Spinal cord (tissue), 9 donors: ENCODE measurements at regions not wholly inside any gene's neighbourhood (a gene's known extent, or its start where the extent isn't known, plus 50 kb on each side); places are given as distances from the start of the nearest gene placed in this dataset.

Source experiments
- DNase-seq, 6 donors: peaks; one replicate each; pipeline versions ENCODE4 v3.0.0 to v3.0.0-alpha.2; 2013 to 2015; ENCODE audit warnings: low spot score in 6 of 6, low read depth in 4 of 6
- H3K27ac ChIP-seq: one replicate; pipeline ENCODE4 v1.5.1; 2013; ENCODE audit warnings: low read depth, low read length, control low read depth
- H3K27me3 ChIP-seq: one replicate; pipeline ENCODE4 v1.6.1; 2013; ENCODE audit warnings: low read length; ENCODE audit not compliant: control insufficient read depth, insufficient read depth
- H3K36me3 ChIP-seq: one replicate; pipeline ENCODE4 v1.6.1; 2013; ENCODE audit warnings: low read length; ENCODE audit not compliant: control insufficient read depth, insufficient read depth
- H3K4me1 ChIP-seq: one replicate; pipeline ENCODE4 v1.6.1; 2013; ENCODE audit warnings: low read length; ENCODE audit not compliant: control insufficient read depth, insufficient read depth
- H3K4me3 ChIP-seq: one replicate; pipeline ENCODE4 v1.5.1; 2013; ENCODE audit warnings: low read depth, low read length, control low read depth
- H3K9me3 ChIP-seq: one replicate; pipeline ENCODE4 v1.6.1; 2013; ENCODE audit warnings: low read length; ENCODE audit not compliant: control insufficient read depth, insufficient read depth
- WGBS: methylation state at CpG from one replicate; pipeline ENCODE4 v1.1.5; 2013; ENCODE audit warnings: missing lambda C conversion rate; ENCODE audit not compliant: insufficient coverage; 5-methylcytosine and 5-hydroxymethylcytosine counted together
- donor health status: healthy.

GRCh38 chr4:83780053-83780733 is 244.3 kb downstream of the GPAT3 start:
- DNase-seq: no peak
- Histone ChIP-seq H3K27ac (no peak overlapping the region), H3K4me3 (no peak overlapping the region), H3K9me3 (no peaks in the 10 kb centered on the region), H3K4me1 (no peaks in the 10 kb centered on the region), H3K27me3 (no peaks in the 10 kb centered on the region), H3K36me3 (no peaks in the 10 kb centered on the region)
- WGBS: 100% methylated on average over 1 of the region's 4 CpGs

- peak in 4 of 6 donors; percentile 4 to 89 (median 7) for DNase-seq
- no peak overlapping the region for H3K27ac ChIP-seq
- no peak overlapping the region for H3K4me3 ChIP-seq
- no peaks in the 10 kb centered on the region for H3K36me3 ChIP-seq
- 79% methylated on average over 9 of the region's 12 CpGs for WGBS
- no peaks in the 10 kb centered on the region for H3K9me3 ChIP-seq
- no peaks in the 10 kb centered on the region for H3K4me1 ChIP-seq
- H3K27me3 ChIP-seq: no peaks in the 10 kb centered on the region
Measured at GRCh38 chr4:83779103-83780052, 243.5 kb downstream of the GPAT3 start.

GRCh38 chr4:83772685-83773084 is 236.8 kb downstream of the GPAT3 start:
- H3K36me3 ChIP-seq: no peaks in the 10 kb centered on the region
- no peak overlapping the region for H3K4me3 ChIP-seq
- no peak for DNase-seq
- H3K4me1 ChIP-seq: no peaks in the 10 kb centered on the region
- H3K27ac ChIP-seq: no peak overlapping the region
- 70% methylated on average over 2 of the region's 2 CpGs for WGBS
- H3K27me3 ChIP-seq: no peaks in the 10 kb centered on the region
- no peaks in the 10 kb centered on the region for H3K9me3 ChIP-seq

GRCh38 chr4:83771113-83771705 is 235.3 kb downstream of the GPAT3 start:
- no peak overlapping the region for H3K4me3 ChIP-seq
- H3K4me1 ChIP-seq: no peaks in the 10 kb centered on the region
- WGBS: 0% methylated on average over 1 of the region's 2 CpGs
- no peaks in the 10 kb centered on the region for H3K27me3 ChIP-seq
- no peaks in the 10 kb centered on the region for H3K9me3 ChIP-seq
- H3K36me3 ChIP-seq: no peaks in the 10 kb centered on the region
- DNase-seq: peak in 5 of 6 donors; percentile 21 to 84 (median 35)
- H3K27ac ChIP-seq: no peak overlapping the region

GRCh38 chr4:83768146-83768545 is 232.2 kb downstream of the GPAT3 start:
- Histone ChIP-seq H3K27ac (no peak overlapping the region), H3K4me3 (no peak overlapping the region), H3K9me3 (no peaks in the 10 kb centered on the region), H3K27me3 (no peaks in the 10 kb centered on the region), H3K36me3 (no peaks in the 10 kb centered on the region), H3K4me1 (no peaks in the 10 kb centered on the region)
- 100% methylated on average over 1 of the region's 5 CpGs for WGBS
- DNase-seq: no peak

GRCh38 chr4:83767067-83767466 is 231.2 kb downstream of the GPAT3 start:
- Histone ChIP-seq H3K4me1 (no peaks in the 10 kb centered on the region), H3K9me3 (no peaks in the 10 kb centered on the region), H3K4me3 (no peak overlapping the region), H3K27me3 (no peaks in the 10 kb centered on the region), H3K27ac (no peak overlapping the region), H3K36me3 (no peaks in the 10 kb centered on the region)
- no CpG with 5 or more reads among the region's 2 CpGs for WGBS
- DNase-seq: no peak

GRCh38 chr4:83759611-83760010 is 223.7 kb downstream of the GPAT3 start:
- no peaks in the 10 kb centered on the region for H3K4me1 ChIP-seq
- no peak for DNase-seq
- 93% methylated on average over 5 of the region's 5 CpGs for WGBS

GRCh38 chr4:83758285-83758684 is 222.4 kb downstream of the GPAT3 start:
- WGBS: no CpG with 5 or more reads among the region's 1 CpG
- H3K9me3 ChIP-seq: no peaks in the 10 kb centered on the region
- DNase-seq: no peak
- no peak overlapping the region for H3K4me3 ChIP-seq
- no peaks in the 10 kb centered on the region for H3K4me1 ChIP-seq
- H3K36me3 ChIP-seq: no peaks in the 10 kb centered on the region
- peaks cover 3% of the 10 kb centered on the region for H3K27me3 ChIP-seq
- no peak overlapping the region for H3K27ac ChIP-seq

More at GRCh38 chr4:83759611-83760010, 223.7 kb downstream of the GPAT3 start:
- Histone ChIP-seq H3K36me3 (no peaks in the 10 kb centered on the region), H3K9me3 (no peaks in the 10 kb centered on the region), H3K27ac (no peak overlapping the region), H3K27me3 (peaks cover 3% of the 10 kb centered on the region), H3K4me3 (no peak overlapping the region)

- Histone ChIP-seq H3K4me1 (no peaks in the 10 kb centered on the region), H3K27me3 (peaks cover 3% of the 10 kb centered on the region), H3K36me3 (no peaks in the 10 kb centered on the region), H3K9me3 (no peaks in the 10 kb centered on the region), H3K4me3 (no peak overlapping the region), H3K27ac (no peak overlapping the region)
- WGBS: 100% methylated on average over 1 of the region's 2 CpGs
- DNase-seq: no peak
Measured at GRCh38 chr4:83757121-83757621, 221.3 kb downstream of the GPAT3 start.
